MM.1S (cell line): ENCODE measurements at regions not wholly inside any gene's neighbourhood (a gene's known extent, or its start where the extent isn't known, plus 50 kb on each side); places are given as distances from the start of the nearest gene placed in this dataset.

ENCODE experiments used
- DNase-seq: peaks from one replicate; pipeline ENCODE4 v3.0.0-alpha.2; 2015
- H2AFZ ChIP-seq: fragments of 300-600 bp; sonication (generic); 2 replicates; pipeline ENCODE4 v1.6.0; 2016; ENCODE audit warnings: antibody characterized with exemption, low read length
- H3F3A ChIP-seq: fragments of 300-600 bp; sonication (generic); 2 replicates; pipeline ENCODE4 v1.6.1; 2016; ENCODE audit warnings: mild to moderate bottlenecking, antibody characterized with exemption, low read length, moderate library complexity, mixed read lengths; ENCODE audit not compliant: insufficient read depth
- H3K27ac ChIP-seq: fragments of 300-600 bp; sonication (generic); 2 replicates; pipeline ENCODE4 v1.5.1; 2016; ENCODE audit warnings: mild to moderate bottlenecking, low read length
- H3K27me3 ChIP-seq: fragments of 300-600 bp; sonication (generic); replicated peaks from 2 replicates; pipeline ENCODE4 v1.6.0; 2016; ENCODE audit warnings: low read length; ENCODE audit not compliant: insufficient read depth
- H3K36me3 ChIP-seq: fragments of 300-600 bp; sonication (generic); replicated peaks from 2 replicates; pipeline ENCODE4 v1.6.1; 2016; ENCODE audit warnings: mild to moderate bottlenecking, low read length, mixed read lengths; ENCODE audit not compliant: insufficient read depth
- H3K4me1 ChIP-seq: fragments of 300-600 bp; sonication (generic); 2 replicates; pipeline ENCODE4 v1.6.1; 2016; ENCODE audit warnings: low read length, mixed read lengths
- H3K4me2 ChIP-seq: fragments of 300-600 bp; sonication (generic); 2 replicates; pipeline ENCODE4 v1.6.0; 2016; ENCODE audit warnings: low read depth, low read length
- H3K4me3 ChIP-seq: fragments of 300-600 bp; sonication (generic); 2 replicates; pipeline ENCODE4 v1.5.1; 2016; ENCODE audit warnings: low read length, mixed read lengths
- H3K79me2 ChIP-seq: fragments of 300-600 bp; sonication (generic); 2 replicates; pipeline ENCODE4 v1.6.1; 2016; ENCODE audit warnings: mixed run types, low read length, mixed read lengths
- H3K9ac ChIP-seq: fragments of 300-600 bp; sonication (generic); 2 replicates; pipeline ENCODE4 v1.6.1; 2016; ENCODE audit warnings: low read length, mixed read lengths
- H3K9me2 ChIP-seq: fragments of 300-600 bp; sonication (generic); replicated peaks from 2 replicates; pipeline ENCODE4 v1.6.1; 2016; ENCODE audit warnings: mild to moderate bottlenecking, low read length, mixed read lengths; ENCODE audit not compliant: insufficient read depth
- H3K9me3 ChIP-seq: fragments of 300-600 bp; sonication (generic); replicated peaks from 2 replicates; pipeline ENCODE4 v1.6.1; 2016; ENCODE audit warnings: mild to moderate bottlenecking, low read length, mixed read lengths; ENCODE audit not compliant: insufficient read depth
- H4K20me1 ChIP-seq: fragments of 300-600 bp; sonication (generic); 2 replicates; pipeline ENCODE4 v1.6.1; 2016; ENCODE audit warnings: mild to moderate bottlenecking, low read length, moderate library complexity, mixed read lengths; ENCODE audit not compliant: insufficient read depth
- EZH2 ChIP-seq: fragments of 300-600 bp; sonication (generic); optimal IDR thresholded peaks from 2 replicates; pipeline ENCODE3; 2017; ENCODE audit warnings: low read depth, mild to moderate bottlenecking, antibody characterized with exemption, low read length, mixed read lengths
- EZH2phosphoT487 ChIP-seq: fragments of 300-600 bp; sonication (generic); IDR thresholded peaks from 2 replicates; pipeline ENCODE4 v1.6.1; 2018; ENCODE audit warnings: antibody characterized with exemption, low read length
- TF ChIP-seq, protein P1 (sequence below): fragments of 300-600 bp; sonication (generic); IDR thresholded peaks from 2 replicates; pipeline ENCODE4 v1.5.1; 2016; ENCODE audit warnings: antibody characterized with exemption, low read length, mixed read lengths

DNA sequence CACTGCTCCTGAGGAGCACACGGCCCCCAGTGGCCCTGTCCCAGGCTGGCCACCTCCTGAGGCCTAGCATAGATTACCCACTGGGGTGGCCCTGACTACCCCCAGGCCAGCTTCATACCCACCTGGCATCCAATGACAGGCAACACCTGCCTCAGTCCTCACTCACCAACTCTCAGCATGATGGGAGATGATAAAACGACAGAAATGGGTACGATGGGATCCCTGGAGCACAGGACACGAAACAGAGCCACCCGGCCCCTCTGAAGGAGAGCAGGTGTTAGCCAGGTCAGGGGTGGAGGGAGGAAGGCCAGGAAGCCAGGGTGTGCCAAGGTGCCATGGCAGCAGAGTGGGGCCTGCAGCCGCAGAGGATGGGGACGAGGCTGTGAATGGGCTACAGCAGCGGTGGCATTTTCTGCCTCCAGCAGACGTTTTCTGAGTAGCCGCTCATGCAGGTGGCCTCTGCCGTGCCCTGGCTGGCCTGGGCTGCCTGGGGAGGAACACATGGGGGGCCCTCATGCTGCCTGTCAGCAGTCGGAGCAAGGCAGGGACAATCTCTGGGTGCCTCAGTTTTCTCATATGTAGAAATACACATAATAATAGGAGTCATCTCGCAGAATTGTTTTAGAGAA is 50.2 kb upstream of the FGF3 start:
- no peak for DNase-seq
- H4K20me1 ChIP-seq, result no peaks in the 10 kb centered on the region
- TF ChIP-seq EZH2 (no peak), EZH2phosphoT487 (no peak)
- TF ChIP-seq, protein P1, sequence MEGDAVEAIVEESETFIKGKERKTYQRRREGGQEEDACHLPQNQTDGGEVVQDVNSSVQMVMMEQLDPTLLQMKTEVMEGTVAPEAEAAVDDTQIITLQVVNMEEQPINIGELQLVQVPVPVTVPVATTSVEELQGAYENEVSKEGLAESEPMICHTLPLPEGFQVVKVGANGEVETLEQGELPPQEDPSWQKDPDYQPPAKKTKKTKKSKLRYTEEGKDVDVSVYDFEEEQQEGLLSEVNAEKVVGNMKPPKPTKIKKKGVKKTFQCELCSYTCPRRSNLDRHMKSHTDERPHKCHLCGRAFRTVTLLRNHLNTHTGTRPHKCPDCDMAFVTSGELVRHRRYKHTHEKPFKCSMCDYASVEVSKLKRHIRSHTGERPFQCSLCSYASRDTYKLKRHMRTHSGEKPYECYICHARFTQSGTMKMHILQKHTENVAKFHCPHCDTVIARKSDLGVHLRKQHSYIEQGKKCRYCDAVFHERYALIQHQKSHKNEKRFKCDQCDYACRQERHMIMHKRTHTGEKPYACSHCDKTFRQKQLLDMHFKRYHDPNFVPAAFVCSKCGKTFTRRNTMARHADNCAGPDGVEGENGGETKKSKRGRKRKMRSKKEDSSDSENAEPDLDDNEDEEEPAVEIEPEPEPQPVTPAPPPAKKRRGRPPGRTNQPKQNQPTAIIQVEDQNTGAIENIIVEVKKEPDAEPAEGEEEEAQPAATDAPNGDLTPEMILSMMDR, result no peak
- H3K9me2 ChIP-seq, result no peaks in the 10 kb centered on the region
- H3K4me3 ChIP-seq, result no peak overlapping the region
- no peaks in the 10 kb centered on the region for H3F3A ChIP-seq
- H3K4me1 ChIP-seq, result no peaks in the 10 kb centered on the region
- no peak overlapping the region for H2AFZ ChIP-seq
- no peak overlapping the region for H3K4me2 ChIP-seq
- no peak overlapping the region for H3K27ac ChIP-seq
- no peak overlapping the region for H3K9ac ChIP-seq
- H3K27me3 ChIP-seq, result peaks cover 89% of the 10 kb centered on the region
- no peaks in the 10 kb centered on the region for H3K36me3 ChIP-seq
- H3K9me3 ChIP-seq, result no peaks in the 10 kb centered on the region
- H3K79me2 ChIP-seq, result no peaks in the 10 kb centered on the region

DNA sequence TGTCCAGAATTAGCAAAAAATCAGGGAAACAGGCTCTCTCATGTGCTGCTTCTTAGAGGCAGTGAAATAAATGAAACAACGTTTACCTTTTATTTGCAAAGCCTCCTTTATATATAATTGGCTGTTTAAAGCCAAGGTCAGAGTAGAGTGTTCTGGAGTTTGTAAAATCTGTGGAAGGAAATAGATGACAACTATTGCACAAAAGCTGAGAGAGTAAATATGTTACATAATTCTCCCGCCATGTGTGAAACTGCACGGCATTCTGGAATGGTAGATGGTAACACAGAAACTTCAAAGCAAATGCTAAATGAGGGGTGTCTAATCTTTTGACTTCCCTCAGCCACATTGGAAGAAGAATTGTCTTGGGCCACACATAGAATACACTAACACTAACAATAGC is 51.5 kb upstream of the FGF3 start:
- DNase-seq, result no peak
- H3K79me2 ChIP-seq, result no peaks in the 10 kb centered on the region
- no peaks in the 10 kb centered on the region for H3K4me1 ChIP-seq
- H3K27me3 ChIP-seq, result peaks cover 89% of the 10 kb centered on the region
- H3K9me3 ChIP-seq, result no peaks in the 10 kb centered on the region
- no peaks in the 10 kb centered on the region for H3K9me2 ChIP-seq
- H4K20me1 ChIP-seq, result no peaks in the 10 kb centered on the region
- H3K4me2 ChIP-seq, result no peak overlapping the region
- no peak overlapping the region for H3K9ac ChIP-seq
- no peaks in the 10 kb centered on the region for H3F3A ChIP-seq
- H3K4me3 ChIP-seq, result no peak overlapping the region
- no peak overlapping the region for H3K27ac ChIP-seq
- TF ChIP-seq EZH2 (no peak), EZH2phosphoT487 (no peak)
- TF ChIP-seq, protein P1, result no peak
- no peaks in the 10 kb centered on the region for H3K36me3 ChIP-seq
- H2AFZ ChIP-seq, result no peak overlapping the region

DNA sequence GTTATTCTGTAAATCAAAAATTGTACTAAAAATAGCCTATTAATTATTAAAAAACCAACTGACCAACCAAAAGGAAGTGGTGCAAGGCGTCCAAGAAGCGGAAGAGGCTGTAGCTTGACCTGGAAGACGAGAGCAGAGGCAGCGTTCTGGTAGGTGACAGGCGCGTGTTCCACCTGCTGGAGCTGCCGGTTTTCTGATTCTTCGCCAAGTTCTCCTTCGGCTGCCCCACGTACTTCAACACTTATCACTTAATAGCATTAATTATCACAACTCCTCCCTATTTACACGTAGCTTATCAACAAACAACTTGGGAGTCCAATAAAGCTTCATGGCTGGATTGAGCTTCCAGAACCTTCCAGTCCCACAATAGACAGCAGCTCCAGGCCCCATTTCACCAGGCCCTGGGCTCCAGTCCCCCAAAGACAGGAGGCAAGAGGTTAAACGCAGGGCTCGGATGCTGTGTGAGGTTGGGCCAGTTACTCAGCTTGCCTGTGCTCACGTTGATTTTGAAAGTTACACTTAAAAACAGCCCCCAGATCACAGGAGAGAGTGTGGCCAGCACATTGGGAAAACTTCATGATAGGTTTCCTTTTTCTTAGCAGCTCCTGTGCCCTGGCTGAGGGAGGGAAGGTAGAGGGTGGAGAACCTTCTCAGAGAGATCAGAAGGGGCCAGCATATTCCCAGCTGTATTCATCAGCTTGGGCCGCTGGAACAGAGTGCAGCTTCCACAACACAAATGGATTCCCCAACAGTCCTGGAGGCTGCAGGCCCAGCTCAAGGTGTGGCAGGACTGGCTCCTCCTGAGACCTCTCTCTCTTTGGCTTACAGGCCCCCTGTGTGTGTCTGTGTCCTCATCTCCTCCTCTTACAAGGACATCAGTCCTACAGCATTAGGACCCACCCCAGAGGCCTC is 54.2 kb upstream of the FGF3 start:
- Histone ChIP-seq H3K27ac (no peak overlapping the region), H3K4me2 (no peak overlapping the region), H3K27me3 (peaks cover 87% of the 10 kb centered on the region), H4K20me1 (no peaks in the 10 kb centered on the region), H2AFZ (no peak overlapping the region), H3K36me3 (no peaks in the 10 kb centered on the region), H3K9ac (no peak overlapping the region), H3K9me3 (no peaks in the 10 kb centered on the region), H3K79me2 (no peaks in the 10 kb centered on the region), H3F3A (no peaks in the 10 kb centered on the region), H3K4me1 (no peaks in the 10 kb centered on the region), H3K9me2 (no peaks in the 10 kb centered on the region), H3K4me3 (no peak overlapping the region)
- no peak for TF ChIP-seq EZH2
- TF ChIP-seq, protein P1, result no peak
- TF ChIP-seq EZH2phosphoT487, result no peak
- DNase-seq, result no peak
